Fibroblast of mammary gland (primary cell): ENCODE measurements at regions not wholly inside any gene's neighbourhood (a gene's known extent, or its start where the extent isn't known, plus 50 kb on each side); places are given as distances from the start of the nearest gene placed in this dataset.

Experiments
- DNase-seq: peaks from one replicate; pipeline ENCODE4 v3.0.0-alpha.2; 2010; ENCODE audit warnings: low read depth
- H3K4me3 ChIP-seq: 2 replicates; pipeline ENCODE4 v1.5.1; 2011; ENCODE audit warnings: low read depth, mild to moderate bottlenecking, low read length, moderate library complexity; ENCODE audit not compliant: control insufficient read depth
- CTCF ChIP-seq: conservative IDR thresholded peaks from 2 replicates; pipeline ENCODE4 v1.5.1; 2011; ENCODE audit warnings: low read depth, low read length, inconsistent platforms; ENCODE audit not compliant: control insufficient read depth, insufficient read depth

- H3K4me3 ChIP-seq, result no peak overlapping the region
- no peak for TF ChIP-seq CTCF
- no peak for DNase-seq
These were observed 316.5 kb downstream of the CCDC85A start for GRCh38 chr2:56500317-56500716.

DNA sequence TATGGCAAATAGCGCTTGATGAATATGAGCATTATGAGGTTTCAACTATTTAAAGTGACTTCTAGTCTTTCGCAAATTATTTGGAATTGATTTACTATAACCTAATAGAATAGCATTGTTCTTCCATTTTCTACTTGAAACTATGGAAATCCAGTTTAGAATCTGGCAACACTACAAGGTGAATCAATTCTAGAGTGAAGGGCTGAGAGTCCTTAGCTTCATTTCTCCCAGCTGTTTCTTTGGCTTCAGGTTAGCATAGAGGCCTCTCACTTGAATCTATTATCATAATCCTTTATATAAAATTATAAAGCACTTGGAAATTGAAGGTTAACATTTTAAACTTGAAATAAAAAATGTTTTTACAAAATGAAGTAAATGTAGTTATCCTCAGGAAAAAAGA, 318.8 kb downstream of the CCDC85A start:
- TF ChIP-seq CTCF, result no peak

GRCh38 chr2:56505885-56506284, 322.1 kb downstream of the CCDC85A start:
- no peak for TF ChIP-seq CTCF

More for the DNA sequence above, 318.8 kb downstream of the CCDC85A start:
- no peak for DNase-seq
- H3K4me3 ChIP-seq, result no peak overlapping the region

GRCh38 chr2:56508662-56509061, 324.9 kb downstream of the CCDC85A start:
- no peak overlapping the region for H3K4me3 ChIP-seq
- TF ChIP-seq CTCF, result no peak
- no peak for DNase-seq

More at GRCh38 chr2:56505885-56506284, 322.1 kb downstream of the CCDC85A start:
- no peak overlapping the region for H3K4me3 ChIP-seq
- no peak for DNase-seq

DNA sequence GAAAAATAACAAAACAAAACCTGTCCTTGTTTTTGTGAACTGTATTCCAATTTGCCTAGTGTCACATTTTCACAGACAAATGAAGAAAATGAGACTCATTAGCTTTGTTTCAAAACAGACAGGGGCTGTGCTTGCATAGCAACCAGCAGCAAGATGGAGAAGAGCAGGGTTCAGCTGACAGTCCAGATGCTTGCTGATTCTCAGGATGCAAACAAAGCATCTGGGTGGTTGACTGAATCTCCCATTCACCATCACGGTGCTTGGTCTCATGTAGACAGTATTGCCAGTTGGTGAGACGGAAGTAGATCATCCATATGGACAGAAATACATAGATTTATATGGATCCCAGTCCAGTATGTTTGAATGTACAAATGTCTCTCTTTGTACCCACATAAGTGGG, 326.8 kb downstream of the CCDC85A start:
- no peak overlapping the region for H3K4me3 ChIP-seq
- DNase-seq, result no peak
- no peak for TF ChIP-seq CTCF

DNA sequence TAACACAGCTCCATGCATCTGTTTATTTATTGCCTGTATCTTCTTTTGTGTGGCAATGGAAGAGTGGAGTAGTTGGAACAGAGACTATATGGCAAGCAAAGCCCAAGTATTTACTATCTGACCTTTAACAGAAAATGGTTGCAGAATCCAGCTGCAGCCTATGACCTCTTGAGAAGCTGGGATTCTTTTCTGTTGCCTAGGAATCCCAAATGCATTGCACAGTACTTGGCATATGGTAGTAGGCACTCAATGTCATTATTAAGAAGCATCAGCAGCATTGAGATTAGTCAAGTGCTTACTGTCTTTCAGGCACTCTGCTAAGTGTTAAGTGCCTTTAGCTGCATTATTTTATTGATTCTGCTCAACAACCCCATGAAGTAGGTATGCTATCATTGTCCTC, 331.6 kb downstream of the CCDC85A start:
- DNase-seq, result no peak
- TF ChIP-seq CTCF, result no peak
- no peak overlapping the region for H3K4me3 ChIP-seq

DNA sequence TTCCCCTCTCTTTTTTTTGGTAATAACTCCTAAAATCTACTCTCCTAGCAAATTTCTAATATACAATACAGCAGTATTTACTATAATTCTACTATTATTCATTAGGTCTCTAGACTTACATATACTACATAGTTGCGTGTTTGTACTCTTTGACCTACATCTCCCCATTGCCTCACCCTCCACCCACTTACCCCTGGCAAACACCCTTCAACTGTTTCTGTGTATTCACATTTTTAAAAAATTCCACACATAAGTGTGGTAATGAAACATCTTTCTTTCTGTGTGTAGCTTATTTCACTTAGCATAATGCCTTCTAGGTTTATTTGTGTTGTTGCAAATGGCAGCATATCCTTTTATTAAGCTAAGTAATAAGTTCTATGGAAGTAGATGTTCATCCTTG, 336.0 kb downstream of the CCDC85A start:
- no peak for TF ChIP-seq CTCF
- H3K4me3 ChIP-seq, result no peak overlapping the region
- no peak for DNase-seq
